22Rv1 (cell line): ENCODE measurements at regions not wholly inside any gene's neighbourhood (a gene's known extent, or its start where the extent isn't known, plus 50 kb on each side); places are given as distances from the start of the nearest gene placed in this dataset.

ENCODE experiments used
- ZFX ChIP-seq: fragments of 450-650 bp; IDR thresholded peaks from 2 replicates; pipeline ENCODE4 v1.6.1; 2017; ENCODE audit warnings: antibody characterized with exemption, borderline replicate concordance
- TF ChIP-seq, protein P1 (sequence below): fragments of 450-650 bp; IDR thresholded peaks from 2 replicates; pipeline ENCODE4 v1.5.1; 2017; ENCODE audit warnings: mild to moderate bottlenecking

DNA sequence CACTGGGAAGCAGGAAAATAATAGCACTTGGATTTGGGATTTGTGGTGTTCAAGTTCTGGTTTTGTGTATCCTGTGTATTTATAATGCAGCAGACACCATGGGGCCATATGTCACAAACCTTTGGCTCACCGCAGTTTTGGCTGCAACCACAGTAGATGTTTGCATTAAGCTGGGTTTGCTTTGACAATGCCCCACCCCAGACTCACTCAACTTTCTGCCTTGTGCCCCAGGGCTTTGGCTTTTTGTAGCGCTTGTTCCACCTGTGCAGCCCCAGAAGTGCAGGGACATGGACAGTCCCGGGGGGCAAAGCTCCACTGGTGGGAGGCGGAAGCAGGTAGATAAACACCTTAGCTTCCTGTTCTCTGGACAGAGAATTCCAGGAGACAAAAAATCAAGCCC lies 446.9 kb downstream of the MED13L start:
- TF ChIP-seq, protein P1, sequence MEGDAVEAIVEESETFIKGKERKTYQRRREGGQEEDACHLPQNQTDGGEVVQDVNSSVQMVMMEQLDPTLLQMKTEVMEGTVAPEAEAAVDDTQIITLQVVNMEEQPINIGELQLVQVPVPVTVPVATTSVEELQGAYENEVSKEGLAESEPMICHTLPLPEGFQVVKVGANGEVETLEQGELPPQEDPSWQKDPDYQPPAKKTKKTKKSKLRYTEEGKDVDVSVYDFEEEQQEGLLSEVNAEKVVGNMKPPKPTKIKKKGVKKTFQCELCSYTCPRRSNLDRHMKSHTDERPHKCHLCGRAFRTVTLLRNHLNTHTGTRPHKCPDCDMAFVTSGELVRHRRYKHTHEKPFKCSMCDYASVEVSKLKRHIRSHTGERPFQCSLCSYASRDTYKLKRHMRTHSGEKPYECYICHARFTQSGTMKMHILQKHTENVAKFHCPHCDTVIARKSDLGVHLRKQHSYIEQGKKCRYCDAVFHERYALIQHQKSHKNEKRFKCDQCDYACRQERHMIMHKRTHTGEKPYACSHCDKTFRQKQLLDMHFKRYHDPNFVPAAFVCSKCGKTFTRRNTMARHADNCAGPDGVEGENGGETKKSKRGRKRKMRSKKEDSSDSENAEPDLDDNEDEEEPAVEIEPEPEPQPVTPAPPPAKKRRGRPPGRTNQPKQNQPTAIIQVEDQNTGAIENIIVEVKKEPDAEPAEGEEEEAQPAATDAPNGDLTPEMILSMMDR, result no peak
- no peak for TF ChIP-seq ZFX
